HK-2 (cell line): ENCODE measurements at regions not wholly inside any gene's neighbourhood (a gene's known extent, or its start where the extent isn't known, plus 50 kb on each side); places are given as distances from the start of the nearest gene placed in this dataset.
"Not testable (repeated sequence)": the region's sequence is repeated elsewhere in the genome, so short reads cannot be mapped to it uniquely, and the experiment has no call there.

Source experiments
- DNase-seq: peaks from one replicate; pipeline ENCODE4 v3.0.0-alpha.2; 2018; ENCODE audit not compliant: unreplicated experiment

DNA sequence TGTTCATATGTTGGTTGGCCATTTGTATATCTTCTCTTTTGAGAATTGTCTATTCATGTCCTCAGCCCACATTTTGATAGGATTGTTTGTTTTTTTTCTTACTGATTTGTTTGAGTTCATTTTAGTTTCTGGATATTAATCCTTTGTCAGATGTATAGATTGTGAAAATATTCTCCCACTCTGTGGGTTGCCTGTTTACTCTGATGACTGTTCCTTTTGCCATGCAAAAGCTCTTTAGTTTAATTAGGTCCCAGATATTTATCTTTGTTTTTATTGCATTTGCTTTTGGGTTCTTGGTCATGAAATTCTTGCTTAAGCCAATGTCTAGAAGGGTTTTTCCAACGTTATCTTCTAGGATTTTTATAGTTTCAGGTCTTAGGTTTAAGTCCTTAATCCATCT is 740.7 kb upstream of the FAT3 start:
- not testable (repeated sequence) for DNase-seq

DNA sequence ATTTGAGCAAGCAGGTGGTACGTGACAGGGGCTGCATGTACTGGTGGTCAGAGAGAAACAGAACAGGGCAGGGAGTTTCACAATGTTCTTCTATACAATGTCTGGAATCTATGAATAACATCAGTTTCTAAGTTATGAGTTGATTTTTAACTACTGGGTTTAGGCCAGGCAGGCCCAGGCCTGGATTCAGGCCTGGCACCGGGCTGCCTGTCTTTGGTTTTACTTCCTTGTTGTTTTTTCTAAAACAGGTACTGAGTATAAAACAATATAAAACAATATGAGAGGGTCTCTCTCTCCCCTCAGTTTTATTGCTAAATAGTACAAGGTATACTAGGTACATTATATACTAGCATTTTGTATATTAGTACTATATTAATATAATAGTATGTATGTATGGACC is 742.7 kb upstream of the FAT3 start:
- DNase-seq = not testable (repeated sequence)

DNA sequence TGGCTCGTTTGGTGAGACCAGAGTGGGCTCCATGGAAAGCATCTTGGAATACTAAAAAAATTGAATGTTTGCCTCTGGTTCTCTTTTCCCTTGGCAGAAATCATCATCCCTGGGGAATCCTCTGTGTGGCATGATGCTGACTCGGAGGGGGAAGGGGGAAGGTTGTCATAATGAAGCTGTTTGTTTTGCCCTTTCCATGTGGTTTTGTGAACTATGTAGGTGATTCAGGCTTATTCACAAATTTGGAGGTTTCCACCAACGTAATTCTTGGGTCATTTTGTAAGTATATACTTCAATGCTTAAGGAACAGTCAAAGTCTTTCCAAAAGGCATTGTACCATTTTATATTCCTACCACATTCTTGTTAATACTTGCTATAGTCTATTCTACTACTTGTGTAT is 754.0 kb upstream of the FAT3 start:
- DNase-seq = no peak

DNA sequence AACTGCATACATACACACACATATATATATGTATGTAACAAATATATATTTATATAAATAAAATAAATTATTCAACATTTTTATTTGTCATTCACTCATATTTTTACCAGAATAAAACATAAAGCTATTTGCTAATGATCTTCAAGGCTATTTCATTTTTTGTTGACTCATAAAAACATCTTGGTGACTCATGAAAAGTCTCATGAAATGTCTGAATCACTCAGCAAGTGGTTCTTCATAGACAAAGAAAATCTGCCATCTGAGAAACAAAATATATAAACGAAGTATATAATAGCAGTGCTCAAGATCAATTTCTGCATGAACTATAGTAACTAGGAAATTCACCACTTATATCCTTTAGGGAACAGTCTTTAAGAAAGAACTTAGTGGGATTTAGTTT is 764.8 kb upstream of the FAT3 start:
- DNase-seq = no peak

DNA sequence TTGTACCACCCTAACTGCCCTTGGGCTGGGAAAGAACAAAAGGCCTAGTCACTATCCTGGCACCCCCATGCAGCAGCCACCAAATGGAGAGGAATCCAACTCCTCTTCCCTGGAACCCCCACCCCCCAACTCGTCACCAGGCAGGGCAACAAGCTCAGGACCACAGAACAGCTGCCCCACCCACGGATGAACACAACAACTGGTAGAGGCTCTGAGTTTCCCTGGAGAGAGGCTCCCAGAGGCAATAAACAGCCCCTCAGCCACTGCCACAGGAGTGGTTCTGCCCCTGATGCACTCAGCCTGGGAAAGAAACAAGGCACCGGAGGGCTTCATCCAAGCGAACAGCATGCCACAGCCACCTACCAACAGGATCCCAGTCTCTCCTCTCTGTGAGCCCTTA is 778.4 kb upstream of the FAT3 start:
- no peak for DNase-seq

DNA sequence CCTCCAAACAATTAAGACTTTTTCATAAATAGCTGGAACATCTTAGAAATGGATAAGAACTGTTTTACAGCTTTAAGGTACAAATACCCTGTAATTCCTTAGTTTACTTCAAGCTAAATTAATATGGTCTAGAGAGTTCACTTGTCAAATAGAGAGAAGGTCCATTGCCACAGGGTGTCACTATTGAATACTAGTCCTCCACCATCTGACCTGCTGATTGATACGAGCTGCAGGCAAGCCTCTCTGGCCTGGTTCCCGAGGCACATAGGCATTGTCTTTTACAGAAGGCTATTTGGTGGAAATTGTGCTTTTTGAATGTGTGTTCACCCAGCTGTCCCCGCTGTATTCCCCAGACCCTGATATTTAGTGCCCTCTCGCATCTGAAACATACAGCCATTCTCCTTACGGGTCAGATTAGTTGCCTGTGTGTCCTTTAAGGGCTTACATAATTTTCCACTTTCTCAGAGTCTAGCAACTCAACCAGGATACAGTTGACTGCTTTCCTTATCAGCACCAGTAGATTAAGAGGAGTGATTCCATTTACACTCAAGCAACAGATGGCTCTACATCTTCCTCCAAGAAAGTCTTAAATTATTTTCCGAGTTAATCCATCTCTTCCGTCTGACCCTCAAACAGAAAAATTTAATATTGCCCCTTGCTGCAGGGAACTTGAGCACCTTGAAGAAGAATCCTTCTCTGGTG is 788.8 kb upstream of the FAT3 start:
- DNase-seq = no peak

DNA sequence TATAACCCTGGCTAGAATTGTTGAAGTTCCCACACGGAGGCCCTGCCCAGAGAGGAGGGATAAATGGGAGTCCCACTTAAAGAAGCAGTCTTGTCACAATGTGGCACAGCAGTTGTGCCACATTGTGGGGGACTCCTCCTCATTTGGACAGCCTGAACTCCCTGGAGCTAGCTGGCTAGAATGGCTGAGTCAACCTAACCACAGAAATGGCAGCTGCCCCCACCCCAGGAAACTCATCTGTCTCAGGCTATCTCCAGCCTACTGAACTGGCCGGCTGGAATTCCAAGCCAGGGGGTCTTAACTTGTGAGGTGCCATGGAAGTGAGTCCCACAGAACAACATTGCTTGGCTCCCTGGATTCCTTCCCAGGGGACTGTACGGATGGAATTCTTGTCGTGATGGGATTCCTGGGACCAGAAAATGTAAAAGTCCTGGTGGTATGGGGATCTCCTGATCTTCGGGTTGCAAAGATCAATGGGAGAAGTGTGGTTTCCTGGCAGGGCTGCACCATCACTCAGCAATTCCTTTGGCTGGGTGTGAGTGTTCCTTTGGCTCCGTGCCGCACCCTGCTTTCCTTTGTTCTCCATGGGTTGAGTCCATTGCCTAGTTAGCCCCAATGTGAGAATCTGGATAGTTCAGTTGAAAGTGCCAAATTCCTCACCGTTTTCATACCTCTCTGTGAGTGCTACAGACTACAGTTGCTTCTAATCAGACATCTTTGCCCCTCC is 791.2 kb upstream of the FAT3 start:
- DNase-seq = no peak

DNA sequence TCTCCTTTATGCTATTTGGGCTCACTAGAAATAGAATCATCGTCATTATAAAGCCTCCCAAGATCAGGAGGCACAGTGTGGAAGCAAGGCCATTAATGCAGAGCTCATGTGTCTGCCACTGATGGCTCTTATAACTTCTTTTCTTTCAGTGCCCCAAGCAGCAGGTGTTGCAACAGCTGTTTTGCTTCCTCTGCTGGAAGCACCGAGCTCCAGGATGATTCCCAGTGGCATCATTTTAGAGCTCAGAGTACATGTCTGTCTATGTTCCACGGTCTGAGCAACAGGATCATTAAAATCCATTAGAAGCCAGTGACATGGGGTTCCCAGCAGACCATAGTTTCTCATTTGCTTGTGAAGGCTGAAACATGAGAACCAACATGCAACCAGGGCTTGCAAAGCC is 803.0 kb upstream of the FAT3 start:
- no peak for DNase-seq

DNA sequence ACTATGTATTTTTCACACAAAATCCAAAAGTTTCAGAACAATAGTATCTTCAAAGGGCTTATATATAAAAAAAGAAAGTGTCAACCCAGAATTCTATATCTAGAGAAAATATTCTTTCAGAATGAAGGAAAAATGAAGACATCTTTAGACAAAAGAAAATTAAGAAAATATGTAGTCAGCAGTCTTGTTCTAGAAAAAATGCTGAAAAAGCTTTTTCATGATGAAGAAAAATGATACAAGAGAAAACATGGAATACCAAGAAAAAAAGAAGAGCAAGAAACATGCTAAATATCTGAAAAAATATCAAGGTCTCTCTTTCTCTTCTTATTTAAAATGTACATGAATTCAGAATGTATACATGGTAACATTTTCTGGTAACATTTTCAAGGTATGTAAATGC is 816.8 kb upstream of the FAT3 start:
- DNase-seq = no peak

DNA sequence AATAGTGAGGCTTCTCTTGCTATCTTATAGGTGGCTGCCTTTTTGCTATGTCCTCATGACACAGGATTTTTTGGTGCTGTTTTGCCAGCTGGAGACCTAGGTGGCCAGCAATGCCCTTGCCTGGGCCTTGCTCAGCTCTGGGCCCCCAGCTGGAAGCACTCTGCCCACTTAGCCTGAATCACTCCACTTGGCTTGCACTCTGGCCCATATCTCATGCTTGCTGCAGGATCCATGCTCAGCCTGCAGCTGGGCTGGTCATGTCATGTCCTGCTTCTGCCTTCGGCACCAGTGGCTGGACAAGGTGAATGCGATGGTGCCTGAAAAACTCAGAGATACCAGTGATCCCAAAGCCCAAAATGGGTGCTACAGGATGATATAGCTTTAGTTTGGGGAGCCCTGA is 818.6 kb upstream of the FAT3 start:
- DNase-seq = no peak

DNA sequence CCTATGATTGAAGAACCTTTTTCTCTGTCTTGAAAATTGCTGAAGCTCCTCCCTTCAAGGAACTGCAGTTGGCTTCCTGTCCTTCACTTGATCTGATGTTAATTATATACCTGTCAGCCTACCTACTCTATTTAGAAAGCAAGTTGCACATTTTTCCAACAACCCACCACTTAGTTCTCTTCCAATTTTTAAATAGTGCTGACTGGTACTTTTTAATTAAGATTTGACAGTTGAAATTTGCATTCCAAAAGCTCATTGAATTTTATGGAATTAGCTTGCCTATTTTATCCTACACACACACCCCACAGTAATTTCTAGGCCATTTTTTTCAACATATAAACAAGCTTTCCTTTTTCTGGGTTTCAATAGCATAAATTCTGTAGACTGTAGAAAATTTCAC is 820.3 kb upstream of the FAT3 start:
- no peak for DNase-seq

DNA sequence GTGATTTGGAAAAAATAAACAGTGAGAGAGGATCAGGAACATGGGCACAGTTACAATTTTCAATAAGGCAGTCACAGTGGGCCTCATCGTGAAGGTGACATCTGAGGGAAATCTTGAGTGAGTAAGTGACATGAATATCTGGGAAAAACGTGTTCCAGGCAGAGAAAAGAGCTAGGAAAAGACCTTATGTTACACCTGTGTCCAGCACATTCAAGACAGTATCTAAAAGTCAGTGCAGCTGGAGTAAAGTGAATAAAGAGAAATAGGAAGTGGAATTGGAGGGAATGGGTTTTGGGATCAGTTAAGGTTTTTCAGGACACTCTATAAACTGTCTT is 827.5 kb upstream of the FAT3 start:
- no peak for DNase-seq

DNA sequence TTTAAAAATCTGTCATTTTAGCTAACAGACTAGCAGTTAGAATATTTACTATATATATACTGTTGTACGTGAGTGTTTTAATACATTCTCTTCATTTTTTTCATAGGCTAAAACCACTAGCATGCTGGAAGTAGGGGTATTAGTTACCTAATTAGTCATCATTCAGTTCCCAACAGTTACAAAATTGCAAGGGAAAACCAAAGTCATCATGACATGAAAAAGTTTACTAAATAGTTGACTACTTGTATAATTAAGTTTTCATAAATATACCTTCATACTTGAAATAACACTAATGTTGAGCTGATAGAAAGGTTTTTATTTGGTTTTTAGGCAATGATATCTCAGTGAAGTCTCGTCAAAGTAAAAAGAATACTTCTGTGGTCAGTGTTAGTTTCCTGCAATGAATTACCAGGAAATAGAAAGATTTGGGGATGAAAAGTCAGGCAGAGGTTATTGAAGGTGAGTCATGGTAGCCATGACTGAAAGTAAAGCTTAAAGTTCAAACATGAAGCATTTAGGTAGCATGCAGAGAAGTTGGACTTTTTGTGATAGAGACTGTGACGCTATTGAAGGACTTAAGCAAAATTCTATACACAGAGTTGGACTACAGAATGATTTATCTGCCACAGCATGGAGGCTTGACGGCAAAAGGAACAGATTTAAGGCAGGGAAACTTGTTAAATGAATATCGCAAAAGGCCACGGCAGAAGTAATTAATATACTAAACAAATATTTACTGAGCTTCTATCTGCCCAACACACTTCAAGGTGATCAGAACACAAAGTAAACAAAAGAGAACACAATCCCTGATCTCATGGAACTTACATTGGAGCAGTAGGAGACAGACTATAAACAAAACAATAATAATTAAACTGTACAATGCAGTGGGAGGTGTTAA is 828.1 kb upstream of the FAT3 start:
- DNase-seq = no peak

DNA sequence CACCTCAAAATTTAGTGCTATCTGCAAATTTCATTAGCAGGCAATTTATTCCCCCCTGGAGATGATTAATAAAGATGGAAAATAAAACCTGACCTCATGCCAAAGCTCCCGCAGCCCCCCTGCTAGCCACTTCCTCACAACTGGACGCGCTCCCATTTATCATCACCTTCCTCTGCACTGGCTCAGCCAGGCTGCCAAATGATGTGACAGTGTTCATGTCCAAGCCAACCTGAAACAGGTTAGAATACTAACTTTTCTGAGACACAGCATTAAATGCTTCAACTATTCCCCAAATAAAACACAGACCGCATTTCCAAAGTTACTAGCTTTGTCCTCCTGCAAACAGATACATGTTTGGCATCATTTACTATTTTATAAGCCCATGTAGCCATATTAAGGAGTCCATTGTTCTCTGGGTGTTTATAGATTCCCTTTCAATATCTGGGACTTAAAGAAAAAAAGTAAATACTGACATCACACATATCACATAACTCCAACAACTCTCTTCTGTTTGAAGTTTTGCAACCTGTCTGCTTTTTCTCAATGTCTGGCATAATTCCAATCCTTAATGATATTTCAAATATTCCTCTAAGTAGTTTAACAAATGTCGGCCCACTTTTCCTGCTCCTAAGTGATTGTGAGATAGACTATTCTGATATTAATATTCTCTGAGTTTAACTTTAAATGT is 829.7 kb upstream of the FAT3 start:
- no peak for DNase-seq

DNA sequence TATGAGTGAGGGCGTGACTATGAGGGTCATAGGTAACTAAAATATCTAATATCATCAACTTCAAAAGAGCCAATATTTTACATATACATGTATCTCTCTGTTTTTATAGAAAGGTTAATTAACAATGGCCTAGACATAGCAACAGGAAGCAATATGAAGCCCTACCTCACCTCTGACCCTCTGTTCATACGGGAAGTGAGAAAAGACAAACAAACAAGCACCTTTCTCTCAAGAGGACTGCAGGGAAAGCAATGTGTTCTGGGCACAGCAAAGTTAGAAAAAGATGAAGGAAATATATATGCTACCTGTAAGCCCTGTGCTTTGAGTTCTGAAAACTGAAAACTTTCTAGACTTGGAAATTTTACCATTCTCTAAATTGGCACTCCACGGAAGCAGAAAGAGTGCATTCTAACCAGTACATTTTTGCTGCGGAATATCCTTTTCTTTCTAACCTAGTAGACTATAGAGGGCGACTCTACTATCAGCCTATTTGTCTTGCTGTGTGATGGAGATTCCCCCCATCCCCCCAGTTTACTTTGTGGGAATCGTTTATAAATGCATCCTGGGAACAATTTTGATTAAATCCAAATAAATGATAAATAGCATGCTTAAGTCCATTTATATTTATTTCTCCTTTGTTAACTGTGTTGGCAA is 830.4 kb upstream of the FAT3 start:
- DNase-seq = no peak

DNA sequence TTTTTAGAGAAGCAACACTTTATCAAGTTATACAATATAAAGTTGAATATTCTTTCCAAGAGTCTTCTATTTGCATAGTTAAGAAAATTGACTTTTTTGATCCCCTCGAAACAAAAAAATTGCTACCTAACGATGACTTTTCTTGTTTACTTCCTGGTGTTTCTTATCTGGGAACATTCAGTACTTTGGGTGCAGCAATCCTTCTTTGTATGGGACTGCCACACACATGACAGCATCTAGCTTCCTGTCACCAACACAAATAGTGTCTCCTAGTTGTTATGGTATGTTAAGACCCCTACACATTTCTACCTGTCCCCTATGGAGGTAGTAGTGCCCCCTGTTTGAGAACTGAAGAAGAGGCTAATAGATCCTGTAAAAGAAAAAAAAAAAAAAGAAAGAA is 841.7 kb upstream of the FAT3 start:
- DNase-seq = no peak

DNA sequence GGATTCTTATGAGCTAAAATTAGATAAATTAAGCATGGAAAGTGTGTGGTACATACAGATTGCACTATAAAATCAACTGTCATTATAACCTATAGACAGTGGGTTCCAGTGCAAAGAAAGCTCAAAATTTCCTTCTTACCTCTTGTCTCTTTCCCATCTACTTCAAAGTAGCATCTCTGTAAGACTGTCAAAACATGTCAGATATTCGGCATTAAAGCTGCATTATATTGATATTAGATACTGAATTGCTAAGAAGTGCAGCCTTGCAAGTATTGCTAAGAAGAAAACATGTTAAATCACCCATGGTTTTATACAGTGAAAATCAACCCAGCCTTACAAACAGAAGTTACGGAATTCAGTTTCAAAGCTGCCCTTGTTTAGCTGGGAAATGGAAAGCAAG is 849.8 kb upstream of the FAT3 start:
- DNase-seq = no peak

DNA sequence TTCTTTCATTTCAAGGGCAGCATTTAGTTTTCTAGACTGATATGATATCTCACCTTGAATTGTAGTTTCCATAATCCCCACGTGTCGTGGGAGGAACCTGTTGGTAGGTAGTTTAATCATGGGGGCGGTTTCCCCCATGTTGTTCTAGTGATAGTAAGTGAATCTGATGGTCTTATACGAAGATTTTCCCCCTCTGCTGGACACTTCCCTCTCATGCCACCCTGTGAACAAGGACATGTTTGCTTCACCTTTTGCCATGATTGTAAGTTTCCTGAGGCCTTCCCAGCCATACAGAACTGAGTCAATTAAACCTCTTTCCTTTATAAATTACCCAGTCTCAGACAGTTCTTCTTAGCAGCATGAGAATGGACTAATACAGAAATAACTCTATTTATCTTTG is 851.1 kb upstream of the FAT3 start:
- DNase-seq = no peak

DNA sequence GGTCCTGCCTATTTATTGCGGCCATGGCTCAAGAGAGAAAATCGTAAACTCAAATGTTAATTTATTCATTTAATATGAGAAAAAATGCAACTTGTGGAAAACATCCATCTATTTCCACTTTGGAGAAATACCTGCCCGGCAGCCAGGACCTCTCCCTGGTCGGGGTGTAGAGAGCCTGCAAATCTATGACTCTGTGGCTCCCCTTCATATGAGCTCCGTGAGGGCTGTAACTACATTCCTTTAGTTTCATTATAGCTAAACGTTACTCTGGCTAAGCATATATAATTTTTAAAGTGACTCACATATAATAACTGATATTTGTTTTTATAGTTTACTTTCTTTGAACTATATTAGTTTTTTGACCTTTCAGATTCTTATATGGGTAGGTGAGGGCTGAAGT is 857.8 kb upstream of the FAT3 start:
- DNase-seq = no peak

DNA sequence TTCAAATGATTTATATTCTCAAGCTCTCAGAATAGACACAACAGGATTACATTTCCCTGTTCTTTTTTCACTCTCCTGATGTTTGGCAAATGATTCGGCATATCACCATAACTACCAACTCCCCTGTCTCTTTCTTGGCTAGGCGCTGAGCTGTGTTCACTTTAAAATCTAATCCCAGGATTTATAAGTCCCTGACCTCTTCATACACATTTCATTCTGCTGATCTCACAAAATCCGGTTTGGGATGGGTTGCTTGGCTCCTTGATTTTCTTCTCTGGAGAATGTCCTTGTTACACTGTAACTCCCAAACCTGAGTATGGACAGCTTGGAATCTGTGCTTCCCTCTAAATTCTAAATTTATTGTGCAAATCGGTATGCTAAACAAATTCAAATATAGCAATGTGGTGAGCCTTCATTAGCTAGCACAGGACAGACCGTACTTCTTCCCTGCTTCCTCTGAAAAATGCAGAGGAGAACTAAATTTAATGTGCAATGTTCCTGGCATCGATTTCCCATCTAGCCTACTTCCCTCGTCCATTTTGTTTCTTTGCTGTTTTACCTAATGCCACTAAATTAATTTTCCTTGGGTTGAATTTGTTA is 858.5 kb upstream of the FAT3 start:
- DNase-seq = no peak

DNA sequence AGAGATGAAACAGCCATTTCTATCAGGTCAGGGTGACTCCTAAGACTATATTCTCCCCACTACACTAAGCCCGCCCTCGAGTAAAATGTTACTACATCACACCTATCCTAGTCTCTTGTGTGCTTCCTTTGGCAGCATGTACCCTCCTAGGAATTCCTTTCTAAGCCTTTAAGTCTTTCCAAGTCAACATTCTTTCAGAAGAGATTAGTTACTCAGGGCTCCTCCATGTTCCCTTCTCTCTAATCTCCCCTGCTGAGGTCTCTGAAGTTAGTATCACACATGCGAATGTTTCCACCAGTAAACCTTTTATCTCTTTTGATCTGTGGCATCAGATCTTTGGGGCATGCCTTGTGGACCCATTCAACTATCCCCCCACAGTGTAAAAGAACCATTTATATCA is 873.7 kb upstream of the FAT3 start:
- DNase-seq = no peak
